Activated CD4-positive, alpha-beta T cell treated with anti-CD3 and anti-CD28 coated beads, Interleukin-2, amount 50 U/mL, for 48 hours (primary cell): ENCODE measurements at regions not wholly inside any gene's neighbourhood (a gene's known extent, or its start where the extent isn't known, plus 50 kb on each side); places are given as distances from the start of the nearest gene placed in this dataset.

Source experiments
- DNase-seq, 2 experiments: peaks; one replicate each; pipeline ENCODE4 v3.0.0-alpha.2; 2020

DNA sequence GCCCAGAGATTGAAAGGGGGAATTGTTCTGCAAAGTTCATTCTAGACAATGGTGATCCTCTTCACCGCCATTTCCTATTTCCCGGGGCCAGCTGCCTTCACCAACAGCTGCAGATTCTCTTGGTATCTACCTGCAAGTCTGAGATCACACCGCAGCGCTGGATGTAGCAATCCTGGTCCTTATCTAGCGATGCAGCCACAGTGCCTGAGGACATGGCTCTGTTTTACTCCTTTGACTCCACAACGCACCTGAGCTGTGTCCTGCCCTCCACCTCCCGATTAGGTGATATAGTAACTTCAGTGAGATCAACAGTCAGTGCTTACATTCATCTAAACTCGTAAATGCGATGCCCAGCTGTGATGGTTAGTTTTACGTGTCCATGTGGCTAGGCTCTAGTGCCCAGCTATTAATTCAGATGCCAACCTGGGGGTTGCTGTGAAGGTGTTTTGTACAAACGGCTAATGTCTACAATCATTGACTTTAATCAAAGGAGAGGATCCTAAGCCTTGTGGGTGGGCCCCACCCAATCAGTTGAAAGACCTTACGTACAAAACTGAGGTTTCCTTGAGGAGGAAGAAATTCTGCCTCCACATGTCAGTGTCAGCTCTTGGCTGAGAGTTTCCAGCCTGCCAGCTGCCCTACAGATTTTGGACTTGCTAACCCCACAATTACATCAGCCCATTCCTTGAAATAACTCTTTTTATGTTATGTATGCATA is 189.8 kb downstream of the SH3BP4 start:
- no peak for DNase-seq

DNA sequence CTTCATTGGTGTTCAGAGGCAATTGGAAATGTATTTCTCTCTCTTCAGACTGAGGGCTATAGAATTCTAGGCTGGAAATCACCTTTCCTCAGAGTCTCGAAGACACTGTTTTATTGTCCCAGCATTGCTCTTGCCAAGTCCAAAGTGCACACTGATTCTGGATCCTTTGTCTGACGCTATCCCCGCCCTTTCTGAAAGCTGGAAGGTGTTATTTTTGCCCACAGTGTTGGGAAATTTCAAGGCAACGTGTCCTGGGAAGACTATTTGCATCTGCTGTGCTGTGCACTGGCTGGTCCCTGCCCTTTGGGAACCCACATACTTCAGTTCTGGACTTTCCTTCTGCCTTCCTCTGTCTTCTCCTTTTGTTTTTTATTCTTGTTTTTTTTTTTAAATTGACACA is 190.8 kb downstream of the SH3BP4 start:
- no peak for DNase-seq

DNA sequence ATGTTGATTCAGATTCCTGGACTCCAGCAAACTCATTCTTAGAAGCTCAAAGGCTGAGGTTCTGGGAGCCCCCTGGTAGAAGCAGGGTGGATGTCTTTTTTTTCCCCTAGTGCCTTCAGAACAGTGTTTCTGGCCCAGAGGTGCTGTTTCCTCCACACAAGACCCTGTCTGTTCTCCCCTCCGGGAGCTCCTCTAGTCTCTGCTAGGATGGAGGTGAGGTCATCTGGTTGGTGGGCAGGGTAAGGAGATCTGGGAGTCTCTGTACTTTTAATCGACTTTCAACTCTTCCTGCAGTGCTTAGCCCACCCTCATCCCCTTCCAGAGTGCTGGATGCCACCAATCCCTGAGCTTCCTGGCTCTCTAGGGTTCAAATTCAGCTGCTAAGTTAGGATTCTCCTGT is 192.0 kb downstream of the SH3BP4 start:
- DNase-seq, result no peak

- no peak for DNase-seq
Observed at GRCh38 chr2:235144291-235144690, 192.5 kb downstream of the SH3BP4 start.

GRCh38 chr2:235146206-235146605 is 194.4 kb downstream of the SH3BP4 start:
- DNase-seq, result no peak

GRCh38 chr2:235146871-235147565 is 195.2 kb downstream of the SH3BP4 start:
- DNase-seq, result no peak

DNA sequence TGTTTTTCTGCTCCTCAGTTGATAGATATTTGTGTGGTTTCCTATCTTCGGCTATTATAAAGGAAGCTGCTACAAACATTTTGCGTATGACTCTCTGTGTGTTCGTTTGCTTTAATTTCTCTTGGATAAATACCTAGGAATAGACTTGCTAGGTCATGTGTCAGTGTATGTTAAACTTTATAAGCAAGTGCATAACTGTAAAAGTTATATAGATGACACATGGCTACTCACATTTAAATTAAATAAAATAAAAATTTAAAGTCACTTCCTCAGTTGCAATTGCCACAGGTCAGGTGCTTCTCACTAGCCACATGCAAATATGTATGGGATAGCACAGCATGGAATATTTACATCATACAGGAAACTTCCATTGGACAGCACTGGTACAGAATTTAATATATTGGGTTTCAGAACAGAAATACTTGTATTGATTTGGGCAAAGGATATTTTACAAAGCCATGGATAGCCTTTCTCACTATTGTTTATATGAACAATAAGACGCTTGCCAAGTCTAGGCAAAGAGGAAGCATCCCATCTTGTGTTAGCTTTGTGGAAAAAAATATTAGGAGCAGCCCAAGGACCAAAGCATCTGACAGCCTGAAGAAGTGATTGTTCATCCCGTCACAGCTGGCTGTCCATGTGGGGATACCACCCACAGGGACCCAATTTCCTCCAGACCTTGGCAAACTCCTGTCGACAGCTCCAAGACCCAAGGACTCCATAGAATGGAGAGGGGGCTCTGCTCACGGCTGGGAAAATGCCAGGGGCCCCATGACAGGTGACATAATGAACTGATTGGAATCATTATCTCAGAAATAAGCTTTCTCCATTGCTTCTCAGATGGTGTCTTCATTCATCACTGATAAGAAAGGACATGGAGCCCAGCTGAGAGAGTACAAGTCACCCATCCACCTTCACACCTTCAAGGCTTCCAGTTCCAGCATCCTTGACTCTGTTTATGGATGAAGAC is 196.7 kb downstream of the SH3BP4 start:
- no peak for DNase-seq

- DNase-seq, result no peak
Observed at GRCh38 chr2:235149240-235149659, 197.4 kb downstream of the SH3BP4 start.

DNA sequence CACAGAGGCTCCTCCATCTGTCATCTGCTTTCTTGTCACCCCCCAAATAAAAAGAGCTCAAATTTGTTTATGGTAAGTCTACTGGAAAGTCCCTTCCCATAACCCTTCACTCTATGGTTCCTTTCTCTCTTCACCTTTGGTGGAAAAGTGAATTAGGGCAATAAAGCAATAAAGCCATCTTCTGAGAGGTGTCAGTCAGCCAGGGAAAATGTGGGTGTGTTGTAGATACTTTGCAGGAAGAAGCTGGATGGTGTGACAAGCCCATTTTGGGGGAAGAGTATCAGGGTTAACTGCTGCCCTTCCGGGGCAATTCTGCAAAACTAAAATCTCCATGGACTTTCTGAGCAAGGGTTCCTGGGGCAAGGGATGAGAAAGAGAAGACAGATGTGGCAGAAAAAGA is 197.9 kb downstream of the SH3BP4 start:
- DNase-seq, result no peak

GRCh38 chr2:235151152-235151551 is 199.3 kb downstream of the SH3BP4 start:
- no peak for DNase-seq

DNA sequence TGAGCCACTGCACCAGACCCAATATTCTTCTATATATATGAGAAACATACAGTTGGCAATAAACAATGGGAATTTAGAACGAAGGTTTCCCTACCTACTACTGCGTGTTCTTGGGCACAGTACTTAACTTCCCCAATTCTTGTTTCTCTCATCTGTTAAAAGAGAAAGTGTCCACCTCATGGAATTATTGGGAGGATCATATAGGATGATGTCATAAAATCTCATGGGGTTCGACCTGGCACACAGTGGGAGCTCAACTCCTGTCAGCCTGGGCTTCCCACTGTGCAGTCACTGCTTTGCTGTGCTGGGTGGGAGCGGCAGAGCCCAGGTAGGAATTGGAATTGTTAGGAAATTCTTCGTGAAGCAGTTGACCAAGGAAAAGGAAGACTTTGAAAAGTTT is 203.3 kb downstream of the SH3BP4 start:
- DNase-seq, result no peak

GRCh38 chr2:235156055-235156454 is 204.2 kb downstream of the SH3BP4 start:
- no peak for DNase-seq

DNA sequence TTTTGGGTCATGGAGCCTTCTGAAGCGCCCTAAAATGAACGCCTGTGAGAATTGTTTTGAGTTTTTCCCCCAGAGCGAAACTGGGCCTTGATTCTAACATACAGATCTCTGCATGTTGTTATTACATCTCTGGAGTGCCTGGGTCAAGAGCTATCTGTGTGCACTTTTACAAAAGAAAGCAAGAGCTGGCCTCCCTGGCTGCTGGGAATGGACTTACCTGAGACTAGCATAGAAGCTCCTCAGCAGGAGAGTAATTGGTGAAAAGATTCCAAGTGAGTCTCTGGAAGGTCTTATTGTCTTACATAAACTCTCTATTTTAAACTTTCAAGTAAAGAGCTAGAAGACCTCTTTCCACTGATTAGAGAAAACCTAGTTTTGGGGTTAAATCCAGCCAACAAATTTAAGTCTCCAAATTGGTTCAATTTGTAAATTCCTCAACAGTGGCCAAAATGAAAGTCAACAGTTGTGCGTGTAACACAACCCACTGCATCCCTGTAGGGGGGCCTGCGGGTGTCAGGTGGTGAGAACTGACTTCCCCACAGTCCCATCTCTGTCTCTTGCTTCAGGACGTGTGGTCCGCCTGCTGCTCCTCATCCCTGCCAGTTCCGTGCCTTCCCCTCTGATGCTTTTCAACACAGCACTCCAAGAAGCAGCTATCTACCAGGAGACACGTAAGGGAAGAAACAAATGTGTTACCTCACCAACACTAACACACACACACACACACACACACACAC is 206.1 kb downstream of the SH3BP4 start:
- no peak for DNase-seq

- no peak for DNase-seq
Observed at GRCh38 chr2:235160281-235160810, 208.5 kb downstream of the SH3BP4 start.

DNA sequence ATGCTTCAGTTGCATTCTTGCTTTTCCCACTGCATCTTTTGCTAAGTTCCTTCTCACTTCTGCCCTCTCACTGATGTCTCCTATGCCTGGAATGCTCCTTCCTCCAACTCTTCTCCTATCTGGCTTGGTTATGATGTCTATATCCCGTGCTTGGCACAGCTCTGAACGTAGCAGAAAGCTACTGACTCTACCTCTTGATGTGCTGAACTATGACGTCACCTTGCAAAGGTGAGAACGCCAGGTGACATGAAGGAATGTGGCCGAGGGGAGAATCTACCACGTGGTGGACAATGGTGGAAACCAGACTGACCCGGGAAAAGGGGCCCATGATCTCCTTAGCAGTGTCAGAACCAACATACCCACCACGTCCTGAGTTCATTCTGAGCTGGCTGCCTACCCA is 209.7 kb downstream of the SH3BP4 start:
- no peak for DNase-seq

DNA sequence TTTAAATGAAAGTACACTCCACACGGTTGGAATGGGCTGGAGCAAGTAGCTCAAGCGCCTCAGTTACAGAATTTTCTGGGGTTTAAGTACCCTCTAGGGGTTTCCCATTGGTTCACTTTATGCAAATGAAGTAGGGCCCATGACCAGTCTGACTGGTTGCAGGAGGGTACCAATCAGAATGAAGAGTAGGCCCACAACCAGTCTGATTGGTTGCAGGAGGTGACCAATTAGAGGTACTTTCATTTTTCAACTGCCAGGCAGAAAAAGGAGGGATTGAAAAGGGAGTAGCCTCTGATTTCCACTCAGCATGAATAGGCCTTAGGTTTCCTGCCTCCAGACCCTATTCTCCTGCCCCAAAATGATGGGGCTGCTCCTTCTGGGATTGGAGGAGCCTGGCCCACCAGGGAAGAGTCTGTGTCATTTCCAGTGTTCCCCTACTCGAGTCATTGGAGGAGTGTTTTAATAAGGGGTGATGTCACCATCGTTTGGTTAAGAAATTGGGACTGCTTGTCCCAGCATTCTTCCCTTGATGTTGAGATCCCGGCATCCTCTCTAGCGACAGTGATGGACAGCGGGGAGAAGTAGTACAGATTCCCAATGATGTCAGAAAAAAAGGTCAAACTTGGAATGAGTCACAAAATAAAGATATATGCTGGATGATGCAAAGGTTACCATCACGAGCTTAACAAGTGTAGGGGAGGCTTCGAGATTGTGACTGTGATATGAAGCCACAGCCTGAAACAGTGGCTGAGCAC is 210.4 kb downstream of the SH3BP4 start:
- no peak for DNase-seq

GRCh38 chr2:235162837-235163197 is 211.0 kb downstream of the SH3BP4 start:
- no peak for DNase-seq

GRCh38 chr2:235165136-235165535 is 213.3 kb downstream of the SH3BP4 start:
- DNase-seq, result no peak

DNA sequence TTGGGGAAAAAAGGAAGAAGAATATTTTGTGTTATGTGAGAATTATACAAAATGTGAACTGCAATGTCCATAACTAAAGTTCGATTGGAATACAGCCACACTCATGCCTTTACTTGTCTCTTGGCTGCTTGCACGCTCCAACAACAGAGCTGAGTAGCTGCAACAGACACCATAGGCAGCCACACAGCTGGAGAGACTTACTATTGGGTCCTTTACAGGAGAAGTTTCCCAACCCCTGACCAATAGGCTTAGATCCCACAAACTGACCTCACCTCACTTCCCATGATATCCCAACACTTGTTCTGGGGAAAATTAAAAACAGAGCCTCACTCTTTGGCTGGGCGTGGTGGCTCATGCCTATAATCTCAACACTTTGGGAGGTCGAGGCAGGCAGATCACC is 213.8 kb downstream of the SH3BP4 start:
- no peak for DNase-seq

GRCh38 chr2:235168174-235168979 is 216.6 kb downstream of the SH3BP4 start:
- no peak for DNase-seq

- DNase-seq, result no peak
Observed at GRCh38 chr2:235170016-235170415, 218.2 kb downstream of the SH3BP4 start.
